ENCODE measurements at regions not wholly inside any gene's neighbourhood (a gene's known extent, or its start where the extent isn't known, plus 50 kb on each side); places are given as distances from the start of the nearest gene placed in this dataset.

GRCh38 chr18:44514106-44514505 lies 166.6 kb upstream of the SETBP1 start:
- Histone ChIP-seq H3K4me3 (ENCODE audit: insufficient read depth, low read depth, low read length) (no peak overlapping the region), H3K4me1 (ENCODE audit: insufficient read depth, low read length) (peaks cover 3% of the 10 kb centered on the region), H3K9me3 (ENCODE audit: insufficient read depth, low read depth, low read length) (no peaks in the 10 kb centered on the region), H3K36me3 (ENCODE audit: insufficient read depth, low read length) (no peaks in the 10 kb centered on the region), H3K27ac (ENCODE audit: low read depth, low read length) (no peak overlapping the region), H4K20me1 (ENCODE audit: insufficient read depth, low read length) (no peaks in the 10 kb centered on the region), H3K27me3 (ENCODE audit: insufficient read depth, low read length) (no peaks in the 10 kb centered on the region), H3K79me2 (ENCODE audit: insufficient read depth, low read length) (no peaks in the 10 kb centered on the region), H2AFZ (ENCODE audit: low read depth, low read length) (no peak overlapping the region), H3K4me2 (ENCODE audit: low read length) (no peak overlapping the region), H3K9ac (ENCODE audit: low read length) (no peak overlapping the region)
- no peak for TF ChIP-seq EZH2 (IDR thresholded peaks at IDR 0.05; ENCODE audit: insufficient read depth, low read length)
- TF ChIP-seq, protein P1, sequence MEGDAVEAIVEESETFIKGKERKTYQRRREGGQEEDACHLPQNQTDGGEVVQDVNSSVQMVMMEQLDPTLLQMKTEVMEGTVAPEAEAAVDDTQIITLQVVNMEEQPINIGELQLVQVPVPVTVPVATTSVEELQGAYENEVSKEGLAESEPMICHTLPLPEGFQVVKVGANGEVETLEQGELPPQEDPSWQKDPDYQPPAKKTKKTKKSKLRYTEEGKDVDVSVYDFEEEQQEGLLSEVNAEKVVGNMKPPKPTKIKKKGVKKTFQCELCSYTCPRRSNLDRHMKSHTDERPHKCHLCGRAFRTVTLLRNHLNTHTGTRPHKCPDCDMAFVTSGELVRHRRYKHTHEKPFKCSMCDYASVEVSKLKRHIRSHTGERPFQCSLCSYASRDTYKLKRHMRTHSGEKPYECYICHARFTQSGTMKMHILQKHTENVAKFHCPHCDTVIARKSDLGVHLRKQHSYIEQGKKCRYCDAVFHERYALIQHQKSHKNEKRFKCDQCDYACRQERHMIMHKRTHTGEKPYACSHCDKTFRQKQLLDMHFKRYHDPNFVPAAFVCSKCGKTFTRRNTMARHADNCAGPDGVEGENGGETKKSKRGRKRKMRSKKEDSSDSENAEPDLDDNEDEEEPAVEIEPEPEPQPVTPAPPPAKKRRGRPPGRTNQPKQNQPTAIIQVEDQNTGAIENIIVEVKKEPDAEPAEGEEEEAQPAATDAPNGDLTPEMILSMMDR (IDR thresholded peaks at IDR 0.05; ENCODE audit: insufficient read depth, low read depth, low read length), result no peak
- Mint-ChIP-seq H3K4me1 (ENCODE audit: low read depth, unreplicated experiment) (peaks cover 4% of the 10 kb centered on the region), H3K36me3 (ENCODE audit: low read depth, unreplicated experiment) (no peaks in the 10 kb centered on the region), H3K27me3 (ENCODE audit: low read depth, unreplicated experiment) (no peaks in the 10 kb centered on the region), H3K4me3 (ENCODE audit: unreplicated experiment) (no peak overlapping the region), H3K9me3 (ENCODE audit: unreplicated experiment) (no peaks in the 10 kb centered on the region), H3K27ac (ENCODE audit: unreplicated experiment) (no peak overlapping the region)
- FAIRE-seq (no peak), DNase-seq (ENCODE audit: low read depth) (no peak)

GRCh38 chr18:44514766-44515165 lies 165.9 kb upstream of the SETBP1 start:
- H3K36me3 ChIP-seq (ENCODE audit: insufficient read depth, low read length), result no peaks in the 10 kb centered on the region
- Mint-ChIP-seq H3K36me3 (ENCODE audit: low read depth, unreplicated experiment) (no peaks in the 10 kb centered on the region), H3K27ac (ENCODE audit: unreplicated experiment) (no peak overlapping the region), H3K27me3 (ENCODE audit: low read depth, unreplicated experiment) (no peaks in the 10 kb centered on the region), H3K9me3 (ENCODE audit: unreplicated experiment) (no peaks in the 10 kb centered on the region), H3K4me1 (ENCODE audit: low read depth, unreplicated experiment) (peaks cover 4% of the 10 kb centered on the region), H3K4me3 (ENCODE audit: unreplicated experiment) (no peak overlapping the region)
- no peak for FAIRE-seq
- H3K4me3 ChIP-seq (ENCODE audit: insufficient read depth, low read depth, low read length), result no peak overlapping the region
- no peak for DNase-seq (ENCODE audit: low read depth)
- peaks cover 3% of the 10 kb centered on the region for H3K4me1 ChIP-seq (ENCODE audit: insufficient read depth, low read length)
- H3K27ac ChIP-seq (ENCODE audit: low read depth, low read length), result no peak overlapping the region
- no peak for TF ChIP-seq EZH2 (IDR thresholded peaks at IDR 0.05; ENCODE audit: insufficient read depth, low read length)
- TF ChIP-seq, protein P1 (IDR thresholded peaks at IDR 0.05; ENCODE audit: insufficient read depth, low read depth, low read length), result no peak
- no peak overlapping the region for H3K9ac ChIP-seq (ENCODE audit: low read length)
- no peak overlapping the region for H2AFZ ChIP-seq (ENCODE audit: low read depth, low read length)
- H3K4me2 ChIP-seq (ENCODE audit: low read length), result no peak overlapping the region
- H3K79me2 ChIP-seq (ENCODE audit: insufficient read depth, low read length), result no peaks in the 10 kb centered on the region
- no peaks in the 10 kb centered on the region for H3K9me3 ChIP-seq (ENCODE audit: insufficient read depth, low read depth, low read length)
- H4K20me1 ChIP-seq (ENCODE audit: insufficient read depth, low read length), result no peaks in the 10 kb centered on the region
- H3K27me3 ChIP-seq (ENCODE audit: insufficient read depth, low read length), result no peaks in the 10 kb centered on the region

DNA sequence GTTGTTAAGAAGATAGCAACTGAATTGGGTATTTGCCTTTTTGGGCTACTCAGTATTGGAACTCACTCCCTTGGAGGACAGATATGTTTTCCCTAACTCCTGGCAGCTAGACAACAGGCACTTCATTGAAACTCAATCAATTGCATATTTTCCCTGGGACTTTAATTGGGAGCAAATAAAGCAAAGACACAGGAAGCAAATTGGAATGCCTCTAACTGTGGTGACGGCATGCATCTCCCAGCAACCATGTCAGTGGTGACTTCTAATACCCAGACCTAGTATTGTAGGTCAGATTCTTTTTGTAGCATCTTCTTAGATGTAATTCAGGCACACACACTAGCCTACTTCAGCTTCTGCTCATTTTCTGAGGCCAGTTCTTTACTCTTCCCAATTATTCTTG lies 164.2 kb upstream of the SETBP1 start:
- Mint-ChIP-seq H3K4me3 (ENCODE audit: unreplicated experiment) (no peak overlapping the region), H3K4me1 (ENCODE audit: low read depth, unreplicated experiment) (peaks cover 4% of the 10 kb centered on the region), H3K27ac (ENCODE audit: unreplicated experiment) (no peak overlapping the region), H3K9me3 (ENCODE audit: unreplicated experiment) (no peaks in the 10 kb centered on the region), H3K36me3 (ENCODE audit: low read depth, unreplicated experiment) (no peaks in the 10 kb centered on the region), H3K27me3 (ENCODE audit: low read depth, unreplicated experiment) (no peaks in the 10 kb centered on the region)
- H3K27ac ChIP-seq (ENCODE audit: low read depth, low read length), result no peak overlapping the region
- H3K27me3 ChIP-seq (ENCODE audit: insufficient read depth, low read length), result no peaks in the 10 kb centered on the region
- H3K9me3 ChIP-seq (ENCODE audit: insufficient read depth, low read depth, low read length), result no peaks in the 10 kb centered on the region
- TF ChIP-seq, protein P1 (IDR thresholded peaks at IDR 0.05; ENCODE audit: insufficient read depth, low read depth, low read length), result no peak
- no peak for TF ChIP-seq EZH2 (IDR thresholded peaks at IDR 0.05; ENCODE audit: insufficient read depth, low read length)
- DNase-seq (ENCODE audit: low read depth) (no peak), FAIRE-seq (no peak)
- H3K4me1 ChIP-seq (ENCODE audit: insufficient read depth, low read length), result peaks cover 16% of the 10 kb centered on the region
- no peaks in the 10 kb centered on the region for H3K36me3 ChIP-seq (ENCODE audit: insufficient read depth, low read length)
- no peak overlapping the region for H3K4me3 ChIP-seq (ENCODE audit: insufficient read depth, low read depth, low read length)
- no peak overlapping the region for H2AFZ ChIP-seq (ENCODE audit: low read depth, low read length)
- H4K20me1 ChIP-seq (ENCODE audit: insufficient read depth, low read length), result no peaks in the 10 kb centered on the region
- H3K9ac ChIP-seq (ENCODE audit: low read length), result no peak overlapping the region
- no peak overlapping the region for H3K4me2 ChIP-seq (ENCODE audit: low read length)
- no peaks in the 10 kb centered on the region for H3K79me2 ChIP-seq (ENCODE audit: insufficient read depth, low read length)
